ENCODE measurements at regions not wholly inside any gene's neighbourhood (a gene's known extent, or its start where the extent isn't known, plus 50 kb on each side); places are given as distances from the start of the nearest gene placed in this dataset.

- Histone ChIP-seq H3K27me3 (ENCODE audit: control insufficient read depth, extremely low read depth, insufficient read depth, low read length) (no peaks in the 10 kb centered on the region), H3K9me1 (ENCODE audit: control insufficient read depth, extremely low read depth, insufficient read depth, low read length) (no peaks in the 10 kb centered on the region), H2AFZ (ENCODE audit: control insufficient read depth, low read length) (no peak overlapping the region), H4K20me1 (ENCODE audit: control insufficient read depth, extremely low read depth, insufficient read depth, low read length) (no peaks in the 10 kb centered on the region), H3K4me3 (ENCODE audit: control insufficient read depth in 2 of 3, extremely low read depth in 1 of 3, insufficient read depth in 2 of 3, low read depth in 1 of 3, low read length in 3 of 3) (no peak overlapping the region), H3K79me2 (ENCODE audit: control insufficient read depth, insufficient read depth, low read length) (no peaks in the 10 kb centered on the region), H3K9ac (ENCODE audit: control insufficient read depth, extremely low read depth, insufficient read depth, low read length) (no peak overlapping the region), H3K36me3 (ENCODE audit: control insufficient read depth in 2 of 2, extremely low read depth in 1 of 2, insufficient read depth in 2 of 2, low read length in 2 of 2) (no peaks in the 10 kb centered on the region), H3K4me2 (ENCODE audit: control insufficient read depth, extremely low read depth, insufficient read depth, low read depth, low read length) (no peak overlapping the region), H3K4me1 (ENCODE audit: control insufficient read depth, extremely low read depth, insufficient read depth, low read length) (no peaks in the 10 kb centered on the region), H3K27ac (ENCODE audit: control insufficient read depth, insufficient read depth, low read length) (no peak overlapping the region), H3K9me3 (ENCODE audit: control insufficient read depth, low read depth, low read length) (no peaks in the 10 kb centered on the region)
- FAIRE-seq: no peak
- dilution Hi-C loops (cut with MboI; ENCODE audit: extremely low pct_ligation_motif_present, low sequenced_read_pairs): no loop called here
- no peak for TF ChIP-seq EZH2 (IDR thresholded peaks at IDR 0.05; ENCODE audit: low read length)
- TF ChIP-seq CTCF (optimal IDR thresholded peaks at IDR 0.05 in 1 of 3, IDR thresholded peaks at IDR 0.05 in 1 of 3, conservative IDR thresholded peaks at IDR 0.05 in 1 of 3; ENCODE audit: extremely low read depth in 1 of 3, insufficient read depth in 2 of 3, low read length in 3 of 3): no peak
- DNase-seq (ENCODE audit: low read depth, low spot score): no peak
Measured at GRCh38 chr2:64323197-64323596, 130.8 kb upstream of the LGALSL start.

- Histone ChIP-seq H3K4me1 (ENCODE audit: control insufficient read depth, extremely low read depth, insufficient read depth, low read length) (peaks cover 2% of the 10 kb centered on the region), H3K79me2 (ENCODE audit: control insufficient read depth, insufficient read depth, low read length) (no peaks in the 10 kb centered on the region), H3K36me3 (ENCODE audit: control insufficient read depth in 2 of 2, extremely low read depth in 1 of 2, insufficient read depth in 2 of 2, low read length in 2 of 2) (no peaks in the 10 kb centered on the region), H4K20me1 (ENCODE audit: control insufficient read depth, extremely low read depth, insufficient read depth, low read length) (no peaks in the 10 kb centered on the region), H3K27ac (ENCODE audit: control insufficient read depth, insufficient read depth, low read length) (no peak overlapping the region), H3K4me2 (ENCODE audit: control insufficient read depth, extremely low read depth, insufficient read depth, low read depth, low read length) (no peak overlapping the region), H3K9me1 (ENCODE audit: control insufficient read depth, extremely low read depth, insufficient read depth, low read length) (no peaks in the 10 kb centered on the region), H3K27me3 (ENCODE audit: control insufficient read depth, extremely low read depth, insufficient read depth, low read length) (no peaks in the 10 kb centered on the region), H3K9ac (ENCODE audit: control insufficient read depth, extremely low read depth, insufficient read depth, low read length) (no peak overlapping the region), H3K9me3 (ENCODE audit: control insufficient read depth, low read depth, low read length) (no peaks in the 10 kb centered on the region), H2AFZ (ENCODE audit: control insufficient read depth, low read length) (no peak overlapping the region), H3K4me3 (ENCODE audit: control insufficient read depth in 2 of 3, extremely low read depth in 1 of 3, insufficient read depth in 2 of 3, low read depth in 1 of 3, low read length in 3 of 3) (no peak overlapping the region)
- no peak for DNase-seq (ENCODE audit: low read depth, low spot score)
- TF ChIP-seq EZH2 (IDR thresholded peaks at IDR 0.05; ENCODE audit: low read length) (no peak), CTCF (optimal IDR thresholded peaks at IDR 0.05 in 1 of 3, IDR thresholded peaks at IDR 0.05 in 1 of 3, conservative IDR thresholded peaks at IDR 0.05 in 1 of 3; ENCODE audit: extremely low read depth in 1 of 3, insufficient read depth in 2 of 3, low read length in 3 of 3) (no peak)
- FAIRE-seq: no peak
- dilution Hi-C loops (cut with MboI; ENCODE audit: extremely low pct_ligation_motif_present, low sequenced_read_pairs): no loop called here
Measured at GRCh38 chr2:64324746-64325410, 129.1 kb upstream of the LGALSL start.
